HG03571 (cell line): ENCODE measurements at regions not wholly inside any gene's neighbourhood (a gene's known extent, or its start where the extent isn't known, plus 50 kb on each side); places are given as distances from the start of the nearest gene placed in this dataset.
A peak's percentile ranks its signal among the peaks of the same experiment; 100 is the strongest.

Source experiments
- ATAC-seq: cut with Tn5 transposase; IDR thresholded peaks from one replicate; pipeline ENCODE4 v1.9.1; 2021; ENCODE audit not compliant: unreplicated experiment

DNA sequence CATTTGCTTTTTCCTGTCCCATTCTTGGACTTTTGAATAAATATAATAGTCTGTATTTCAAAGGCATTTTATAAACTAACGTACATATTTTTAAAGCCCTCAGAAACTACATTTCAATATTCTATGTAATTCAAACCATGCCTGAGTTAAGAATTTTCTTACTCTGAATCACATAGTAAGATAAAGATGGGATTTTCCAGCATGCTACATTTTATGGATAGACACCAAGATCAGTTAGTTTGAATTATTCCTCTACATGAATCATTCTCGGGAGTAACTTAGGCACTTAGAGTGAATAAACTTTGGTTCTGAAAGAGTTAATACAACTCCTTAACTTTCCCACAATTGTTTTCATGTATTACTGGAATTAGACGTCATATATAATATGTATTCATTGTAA lies 713.3 kb upstream of the CBLB start:
- no peak for ATAC-seq

- ATAC-seq, result no peak
Measured at GRCh38 chr3:106587551-106587950, 718.7 kb upstream of the CBLB start.

GRCh38 chr3:106588739-106589138 lies 719.9 kb upstream of the CBLB start:
- ATAC-seq, result no peak

- ATAC-seq, result no peak
Measured at GRCh38 chr3:106589311-106589942, 720.6 kb upstream of the CBLB start.

DNA sequence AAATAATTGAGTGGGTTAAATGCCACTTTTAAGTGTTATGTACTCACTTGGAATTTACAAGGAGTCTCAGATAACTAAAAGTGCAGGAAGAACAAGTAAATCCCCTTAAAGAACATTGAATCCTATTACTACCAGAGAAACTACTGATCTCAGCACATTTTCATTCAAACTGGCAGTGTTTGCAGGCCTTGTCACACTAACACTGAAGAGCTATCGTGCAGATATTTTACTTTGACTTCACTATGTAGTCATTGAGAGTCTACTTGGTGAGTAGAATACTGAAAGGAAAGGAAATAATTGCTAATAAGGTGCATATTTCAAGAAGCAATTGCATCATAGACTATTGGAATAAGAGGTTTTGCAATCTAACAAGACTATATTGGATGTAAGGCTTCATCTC lies 721.4 kb upstream of the CBLB start:
- ATAC-seq, result no peak

GRCh38 chr3:106593381-106593780 lies 724.6 kb upstream of the CBLB start:
- ATAC-seq, result no peak

DNA sequence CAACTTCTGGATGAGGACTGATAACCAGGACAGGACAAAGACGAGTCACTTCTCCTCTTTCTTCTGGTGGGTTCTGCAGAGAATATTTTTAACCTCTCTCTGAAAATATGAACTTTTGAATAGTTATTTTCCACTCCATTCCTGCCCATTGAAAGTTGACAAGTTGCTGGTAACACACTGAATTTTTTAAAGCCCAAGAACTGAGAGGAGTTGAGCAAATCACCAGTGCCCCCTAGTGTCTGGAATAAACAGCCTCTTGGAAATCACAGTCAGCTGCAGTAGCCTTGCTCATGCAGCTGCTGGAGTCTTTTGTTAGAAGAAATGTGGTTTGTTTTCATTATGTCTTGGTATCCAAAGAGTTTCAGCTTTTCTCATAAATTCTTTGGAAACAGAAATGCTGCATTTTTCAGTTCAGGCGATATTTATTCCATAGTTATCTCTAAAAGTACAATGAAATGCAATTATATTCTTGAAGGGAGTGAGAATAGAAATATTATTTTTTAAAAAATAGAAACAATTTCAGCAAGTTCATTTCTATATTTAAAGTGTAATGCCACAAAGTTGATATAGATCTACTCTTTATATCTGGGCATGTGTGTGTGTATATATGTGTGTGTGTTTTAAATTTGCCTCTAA lies 741.0 kb upstream of the CBLB start:
- ATAC-seq, result peak; percentile 72

- no peak for ATAC-seq
Measured at GRCh38 chr3:106610362-106610959, 741.6 kb upstream of the CBLB start.

- ATAC-seq, result no peak
Measured at GRCh38 chr3:106611116-106611515, 742.3 kb upstream of the CBLB start.

- ATAC-seq, result no peak
Measured at GRCh38 chr3:106611841-106612240, 743.0 kb upstream of the CBLB start.

- ATAC-seq, result no peak
Measured at GRCh38 chr3:106616556-106616955, 747.7 kb upstream of the CBLB start.

DNA sequence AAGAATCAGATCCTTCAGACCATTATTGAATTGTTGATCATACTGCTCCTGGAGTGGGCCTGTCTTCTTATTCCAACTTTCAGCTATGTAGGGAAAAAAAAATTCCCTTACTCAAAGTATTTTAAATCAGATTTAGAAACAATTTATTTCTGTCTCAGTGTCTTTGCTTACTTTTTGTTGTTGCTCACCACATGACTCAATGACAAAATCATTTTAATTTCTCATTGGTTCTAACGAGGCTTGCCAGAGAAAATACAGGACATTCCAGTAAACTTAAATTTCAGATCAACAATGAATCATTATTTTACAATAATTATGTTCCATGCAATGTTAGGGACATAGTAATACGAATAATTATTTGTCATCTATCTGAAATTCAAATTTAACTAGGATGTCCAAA lies 748.5 kb upstream of the CBLB start:
- no peak for ATAC-seq

DNA sequence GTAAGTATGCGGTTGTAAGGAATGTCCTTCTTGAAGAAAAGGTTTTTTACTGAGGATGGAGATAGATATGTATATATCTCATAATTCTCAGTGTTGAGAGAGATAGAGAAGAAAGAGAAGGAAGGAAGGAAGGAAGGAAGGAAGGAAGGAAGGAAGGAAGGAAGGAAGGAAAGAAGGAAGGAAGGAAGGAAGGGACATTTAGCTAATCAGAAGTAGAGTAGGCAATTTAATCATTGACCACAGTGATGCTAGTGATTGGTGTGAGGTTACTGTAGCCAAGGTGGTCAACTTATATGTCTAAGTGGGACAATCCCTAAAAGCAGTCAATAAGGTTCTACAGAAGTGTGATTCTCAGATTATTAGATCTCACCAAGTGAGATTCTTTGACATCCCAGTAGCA lies 751.8 kb upstream of the CBLB start:
- ATAC-seq, result no peak

DNA sequence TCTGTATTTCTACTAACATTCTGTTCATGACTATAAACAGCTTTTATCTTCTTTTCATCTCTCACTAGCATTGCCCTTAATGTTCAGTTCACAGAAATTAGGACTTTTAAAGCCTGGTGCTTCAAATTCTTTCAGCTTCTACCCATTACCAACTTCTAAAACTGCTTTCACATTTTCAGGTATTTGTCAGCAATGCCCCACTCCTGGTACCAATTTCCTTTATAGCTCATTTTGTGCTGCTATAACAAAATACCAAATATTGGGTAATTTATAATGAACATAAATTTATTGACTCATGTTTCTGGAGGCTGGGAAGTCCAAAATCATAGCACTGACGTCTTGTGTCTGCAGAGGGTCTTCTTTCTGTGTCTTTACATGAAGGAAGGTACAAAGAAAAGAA lies 753.1 kb upstream of the CCDC54 start:
- no peak for ATAC-seq

- no peak for ATAC-seq
Measured at GRCh38 chr3:106628407-106628806, 748.8 kb upstream of the CCDC54 start.

DNA sequence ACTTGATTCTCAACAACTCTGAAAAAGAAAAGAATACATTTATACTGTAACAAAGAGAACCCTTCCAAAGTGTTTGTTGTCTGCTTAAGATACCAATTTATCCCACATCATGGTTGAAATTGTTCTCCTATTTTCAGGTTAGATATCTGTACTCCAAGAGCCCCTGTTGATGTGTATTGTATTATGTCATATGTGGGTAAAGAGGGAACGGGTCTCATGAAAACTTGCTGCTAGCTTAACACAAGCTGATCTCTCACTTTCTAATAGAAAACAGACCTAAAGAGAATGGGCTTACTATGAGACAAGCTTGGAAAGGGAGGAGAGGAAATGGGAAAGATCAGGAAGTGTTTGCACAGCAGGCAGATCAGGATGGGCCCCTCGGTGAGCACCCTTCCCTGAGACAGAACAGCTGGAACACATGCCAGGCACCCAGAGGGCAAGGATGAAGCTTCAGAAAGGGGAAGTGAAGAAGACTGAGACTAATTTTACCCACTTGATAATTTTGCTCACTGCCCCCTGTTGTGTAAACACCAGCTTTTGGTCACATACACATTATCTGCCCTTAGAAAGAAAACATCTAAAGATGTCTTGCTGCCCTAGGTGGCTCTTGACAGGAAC lies 747.9 kb upstream of the CCDC54 start:
- peak; percentile 78 for ATAC-seq

DNA sequence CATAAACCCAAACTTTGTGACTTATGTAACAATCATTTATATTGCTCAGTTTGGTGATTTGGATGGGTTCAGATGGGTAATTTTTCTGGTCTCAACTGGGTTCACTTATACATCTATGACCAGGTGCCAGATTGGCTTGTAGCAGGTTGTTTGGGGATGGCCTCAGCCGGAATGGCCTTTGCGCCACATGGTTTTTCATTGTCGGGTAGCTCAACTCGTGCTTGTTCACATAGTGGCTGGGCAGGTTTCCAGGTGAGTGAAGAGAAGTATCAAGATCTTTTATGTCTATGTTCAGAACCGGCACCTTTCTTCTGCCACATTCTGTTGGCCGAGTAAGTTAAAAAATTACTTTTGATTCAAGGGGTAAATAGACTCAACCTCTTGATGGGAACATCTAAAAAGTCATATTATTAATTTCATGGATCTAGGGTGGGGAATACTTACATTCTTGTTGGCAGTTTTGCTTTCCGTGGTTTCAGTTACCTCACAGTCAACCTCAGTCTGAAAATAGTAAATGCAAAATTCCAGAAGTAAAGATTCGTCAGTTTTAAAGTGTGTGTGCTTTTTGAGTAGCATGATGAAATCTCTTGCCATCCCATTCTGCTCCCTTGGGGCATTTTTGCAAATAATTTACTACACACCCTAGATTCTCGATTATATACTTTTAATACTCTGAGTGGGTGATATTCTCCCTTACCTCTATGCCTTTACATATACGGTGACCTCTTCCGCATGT lies 745.7 kb upstream of the CCDC54 start:
- ATAC-seq, result no peak

DNA sequence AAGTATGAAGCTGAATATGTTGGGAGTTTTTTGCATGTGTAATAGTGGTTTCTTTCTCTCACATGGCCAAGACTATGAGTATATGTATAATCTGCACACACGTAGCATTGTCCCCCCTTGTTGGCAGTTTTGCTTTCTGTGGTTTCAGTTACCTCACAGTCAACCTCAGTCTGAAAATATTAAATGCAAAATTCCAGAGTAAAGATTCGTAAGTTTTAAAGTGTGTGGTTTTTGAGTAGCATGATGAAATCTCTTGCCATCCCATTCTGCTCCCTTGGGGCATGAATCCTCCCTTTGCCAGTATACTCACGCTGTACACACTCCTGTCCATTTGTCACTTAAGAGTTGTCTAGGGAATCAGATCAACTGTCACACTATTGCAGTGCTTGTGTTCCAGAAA lies 742.0 kb upstream of the CCDC54 start:
- ATAC-seq, result no peak

DNA sequence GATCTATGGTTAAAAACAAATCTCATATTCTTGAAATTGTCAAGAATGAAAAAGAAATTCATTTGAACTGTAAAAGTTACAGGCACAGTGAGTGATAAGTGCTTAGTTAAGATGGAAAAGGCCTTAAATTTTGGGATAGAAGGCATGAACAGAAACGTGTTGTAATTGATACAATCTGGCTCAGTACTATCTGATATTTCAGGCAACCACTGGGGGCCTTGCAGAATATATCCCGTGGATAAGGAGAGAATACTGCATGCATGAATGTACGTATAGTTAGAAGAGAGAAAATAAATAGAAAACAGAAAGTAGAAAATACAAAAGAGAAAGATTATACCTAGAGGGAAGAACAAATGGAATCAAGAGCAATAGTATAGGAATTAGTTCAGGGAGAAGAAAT lies 741.4 kb upstream of the CCDC54 start:
- no peak for ATAC-seq

DNA sequence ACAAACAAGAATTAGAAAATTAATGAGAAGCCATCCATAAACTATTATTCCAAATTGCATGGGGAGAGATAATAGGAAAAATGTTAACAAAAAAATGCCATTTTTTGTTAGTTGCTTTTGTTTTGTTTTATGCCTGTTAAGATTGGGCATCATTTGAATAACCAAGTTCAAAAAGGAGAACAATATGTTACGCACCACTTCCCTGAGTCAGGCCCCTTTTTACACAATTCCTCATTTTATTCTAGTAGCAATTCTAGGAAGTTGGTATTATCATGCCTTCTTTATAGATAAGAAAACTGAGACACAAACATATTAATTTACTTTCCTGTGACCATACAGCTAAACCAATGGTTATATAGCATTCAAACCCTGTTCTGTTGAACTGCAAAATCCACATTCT lies 736.9 kb upstream of the CCDC54 start:
- ATAC-seq, result no peak

DNA sequence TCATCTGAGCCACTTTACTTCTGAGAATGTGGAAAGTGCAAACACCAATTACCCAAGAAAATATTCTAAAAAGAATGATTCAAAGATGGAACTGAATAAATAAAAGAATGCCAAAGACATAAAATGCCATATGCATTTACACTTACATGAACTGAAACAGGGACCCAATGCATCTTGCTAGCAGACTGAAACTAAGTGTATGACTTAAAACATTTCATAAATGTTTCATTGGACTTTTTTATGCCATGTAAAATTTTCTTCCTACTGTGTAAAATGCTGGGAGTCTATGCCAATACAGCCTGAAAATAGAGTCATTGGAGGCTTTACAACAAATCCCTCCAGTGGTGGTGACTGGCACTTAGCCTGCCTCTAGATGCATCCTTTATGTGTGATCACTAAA lies 735.1 kb upstream of the CCDC54 start:
- ATAC-seq, result no peak
